ENCODE measurements at regions not wholly inside any gene's neighbourhood (a gene's known extent, or its start where the extent isn't known, plus 50 kb on each side); places are given as distances from the start of the nearest gene placed in this dataset.

- TF ChIP-seq EP300 (IDR thresholded peaks at IDR 0.05; ENCODE audit: borderline replicate concordance) (no peak), TAF1 (IDR thresholded peaks at IDR 0.05; ENCODE audit: low read depth) (no peak), RAD21 (IDR thresholded peaks at IDR 0.05; ENCODE audit: low read depth) (no peak), YY1 (IDR thresholded peaks at IDR 0.05; ENCODE audit: low read depth) (no peak), MAX (IDR thresholded peaks at IDR 0.05) (no peak), CEBPB (IDR thresholded peaks at IDR 0.05) (no peak)
Measured at GRCh38 chr1:188689542-188689941, 1788.1 kb downstream of the BRINP3 start.
